HG03457 (cell line): ENCODE measurements at regions not wholly inside any gene's neighbourhood (a gene's known extent, or its start where the extent isn't known, plus 50 kb on each side); places are given as distances from the start of the nearest gene placed in this dataset.

Source experiments
- ATAC-seq: cut with Tn5 transposase; IDR thresholded peaks from one replicate; pipeline ENCODE4 v1.9.1; 2021; ENCODE audit warnings: moderate number of reproducible peaks; ENCODE audit not compliant: unreplicated experiment

GRCh38 chr18:44046376-44046975 lies 634.2 kb upstream of the SETBP1 start:
- ATAC-seq, result no peak

- ATAC-seq, result no peak
Measured at GRCh38 chr18:44047585-44047984, 633.1 kb upstream of the SETBP1 start.

GRCh38 chr18:44048435-44048834 lies 632.3 kb upstream of the SETBP1 start:
- ATAC-seq, result no peak

- ATAC-seq, result no peak
Measured at GRCh38 chr18:44048846-44049245, 631.8 kb upstream of the SETBP1 start.

- no peak for ATAC-seq
Measured at GRCh38 chr18:44051026-44051425, 629.7 kb upstream of the SETBP1 start.

- no peak for ATAC-seq
Measured at GRCh38 chr18:44054514-44054913, 626.2 kb upstream of the SETBP1 start.

- ATAC-seq, result no peak
Measured at GRCh38 chr18:44060197-44060596, 620.5 kb upstream of the SETBP1 start.

GRCh38 chr18:44061438-44061837 lies 619.2 kb upstream of the SETBP1 start:
- no peak for ATAC-seq

- ATAC-seq, result no peak
Measured at GRCh38 chr18:44062345-44062744, 618.3 kb upstream of the SETBP1 start.

GRCh38 chr18:44065206-44065605 lies 615.5 kb upstream of the SETBP1 start:
- ATAC-seq, result no peak

- no peak for ATAC-seq
Measured at GRCh38 chr18:44066541-44066940, 614.1 kb upstream of the SETBP1 start.

- no peak for ATAC-seq
Measured at GRCh38 chr18:44067186-44067585, 613.5 kb upstream of the SETBP1 start.

- ATAC-seq, result no peak
Measured at GRCh38 chr18:44075038-44075437, 605.6 kb upstream of the SETBP1 start.

GRCh38 chr18:44079606-44080005 lies 601.1 kb upstream of the SETBP1 start:
- no peak for ATAC-seq

- no peak for ATAC-seq
Measured at GRCh38 chr18:44080054-44080453, 600.6 kb upstream of the SETBP1 start.

- ATAC-seq, result no peak
Measured at GRCh38 chr18:44089732-44090131, 591.0 kb upstream of the SETBP1 start.

- no peak for ATAC-seq
Measured at GRCh38 chr18:44090453-44090852, 590.2 kb upstream of the SETBP1 start.

- no peak for ATAC-seq
Measured at GRCh38 chr18:44093253-44093652, 587.4 kb upstream of the SETBP1 start.

GRCh38 chr18:44096016-44096415 lies 584.7 kb upstream of the SETBP1 start:
- ATAC-seq, result no peak

GRCh38 chr18:44098551-44099098 lies 582.1 kb upstream of the SETBP1 start:
- no peak for ATAC-seq

GRCh38 chr18:44107187-44107586 lies 573.5 kb upstream of the SETBP1 start:
- no peak for ATAC-seq

- no peak for ATAC-seq
Measured at GRCh38 chr18:44111337-44111736, 569.4 kb upstream of the SETBP1 start.

- no peak for ATAC-seq
Measured at GRCh38 chr18:44117821-44118220, 562.9 kb upstream of the SETBP1 start.
